Keratinocyte (primary cell): ENCODE measurements at regions not wholly inside any gene's neighbourhood (a gene's known extent, or its start where the extent isn't known, plus 50 kb on each side); places are given as distances from the start of the nearest gene placed in this dataset.

ENCODE experiments used
- EZH2 ChIP-seq: IDR thresholded peaks from one replicate; pipeline ENCODE4 v1.6.1; 2012; ENCODE audit warnings: inconsistent platforms, mild to moderate bottlenecking, low read length, moderate library complexity
- TF ChIP-seq, protein P1 (sequence below), 3 experiments: IDR thresholded peaks in 1 of 3; conservative IDR thresholded peaks in 1 of 3; optimal IDR thresholded peaks in 1 of 3; 2 replicates in 2 of 3; 3 replicates in 1 of 3; pipeline versions ENCODE3 to v1.5.1; 2011; ENCODE audit warnings: low read length in 3 of 3, mild to moderate bottlenecking in 3 of 3, moderate library complexity in 2 of 3, control low read depth in 1 of 3, inconsistent platforms in 1 of 3; ENCODE audit not compliant: insufficient read depth in 2 of 3; ENCODE audit errors: extremely low read depth in 1 of 3

DNA sequence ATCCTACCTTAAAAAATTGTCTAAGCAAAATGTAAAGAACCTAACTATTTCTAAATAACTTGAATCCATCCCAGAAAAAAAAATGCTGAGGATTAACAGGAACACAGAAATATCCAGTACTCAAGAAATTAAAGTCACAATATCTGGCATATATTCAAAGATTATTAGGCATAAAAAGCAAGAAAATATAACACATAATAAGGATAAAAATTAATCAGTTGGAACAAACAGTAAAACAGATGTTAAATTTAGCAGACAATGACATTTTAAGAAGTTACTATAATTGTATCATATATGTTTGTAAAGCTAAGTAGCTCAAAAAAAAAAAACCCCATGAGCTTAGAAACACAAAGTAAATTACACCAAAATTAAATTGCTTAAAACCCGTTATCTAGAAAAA lies 427.4 kb upstream of the GYPC start:
- TF ChIP-seq, protein P1, sequence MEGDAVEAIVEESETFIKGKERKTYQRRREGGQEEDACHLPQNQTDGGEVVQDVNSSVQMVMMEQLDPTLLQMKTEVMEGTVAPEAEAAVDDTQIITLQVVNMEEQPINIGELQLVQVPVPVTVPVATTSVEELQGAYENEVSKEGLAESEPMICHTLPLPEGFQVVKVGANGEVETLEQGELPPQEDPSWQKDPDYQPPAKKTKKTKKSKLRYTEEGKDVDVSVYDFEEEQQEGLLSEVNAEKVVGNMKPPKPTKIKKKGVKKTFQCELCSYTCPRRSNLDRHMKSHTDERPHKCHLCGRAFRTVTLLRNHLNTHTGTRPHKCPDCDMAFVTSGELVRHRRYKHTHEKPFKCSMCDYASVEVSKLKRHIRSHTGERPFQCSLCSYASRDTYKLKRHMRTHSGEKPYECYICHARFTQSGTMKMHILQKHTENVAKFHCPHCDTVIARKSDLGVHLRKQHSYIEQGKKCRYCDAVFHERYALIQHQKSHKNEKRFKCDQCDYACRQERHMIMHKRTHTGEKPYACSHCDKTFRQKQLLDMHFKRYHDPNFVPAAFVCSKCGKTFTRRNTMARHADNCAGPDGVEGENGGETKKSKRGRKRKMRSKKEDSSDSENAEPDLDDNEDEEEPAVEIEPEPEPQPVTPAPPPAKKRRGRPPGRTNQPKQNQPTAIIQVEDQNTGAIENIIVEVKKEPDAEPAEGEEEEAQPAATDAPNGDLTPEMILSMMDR (optimal IDR thresholded peaks at IDR 0.05 in 1 of 3, IDR thresholded peaks at IDR 0.05 in 1 of 3, conservative IDR thresholded peaks at IDR 0.05 in 1 of 3; ENCODE audit: extremely low read depth in 1 of 3, insufficient read depth in 2 of 3, low read length in 3 of 3), result no peak
- no peak for TF ChIP-seq EZH2
